Endometrial microvascular endothelial cells (primary cell): ENCODE measurements at regions not wholly inside any gene's neighbourhood (a gene's known extent, or its start where the extent isn't known, plus 50 kb on each side); places are given as distances from the start of the nearest gene placed in this dataset.

Experiments used
- in situ Hi-C: cut with HindIII; loops from 2 replicates; pipeline ENCODE4 v1.10.0; 2017; ENCODE audit warnings: low sequenced_read_pairs, low pct_unique_long_range_greater_than_20kb; ENCODE audit errors: inconsistent ontology term

DNA sequence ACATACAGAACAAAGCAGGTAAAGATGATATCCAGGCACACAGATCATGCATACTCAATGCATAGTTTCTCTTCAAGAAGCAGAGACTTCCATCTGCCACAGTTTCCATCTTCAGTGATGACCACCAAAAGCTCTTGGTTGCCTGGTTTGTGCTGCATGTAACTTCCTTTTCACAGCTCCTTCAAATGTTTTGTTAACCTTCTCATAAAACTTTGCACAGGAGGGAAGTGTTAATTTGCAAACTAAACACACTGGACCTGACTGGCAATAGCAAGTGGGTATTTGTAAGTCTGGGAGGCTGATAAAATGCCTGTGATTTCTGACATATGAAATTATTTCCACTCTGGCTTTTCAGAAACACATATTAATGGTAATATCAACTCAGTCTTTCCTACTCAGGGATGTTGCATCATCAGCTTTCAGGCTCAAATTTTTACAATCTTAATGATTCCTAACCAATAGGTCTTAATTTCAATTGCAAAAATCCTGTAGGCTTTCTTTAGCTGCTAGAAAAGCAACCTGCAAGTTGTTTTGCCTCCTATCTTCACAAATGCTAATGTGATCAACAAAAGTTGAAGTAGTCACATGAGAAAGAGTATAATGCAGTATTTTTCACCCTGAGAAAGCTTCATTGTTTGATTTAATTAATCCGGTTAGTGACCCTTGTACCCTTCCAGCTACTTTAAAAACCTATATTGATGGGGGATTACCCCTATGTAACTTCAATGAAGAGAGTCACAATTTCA, 575.6 kb downstream of the DIAPH3 start:
- in situ Hi-C loops: no loop called here

DNA sequence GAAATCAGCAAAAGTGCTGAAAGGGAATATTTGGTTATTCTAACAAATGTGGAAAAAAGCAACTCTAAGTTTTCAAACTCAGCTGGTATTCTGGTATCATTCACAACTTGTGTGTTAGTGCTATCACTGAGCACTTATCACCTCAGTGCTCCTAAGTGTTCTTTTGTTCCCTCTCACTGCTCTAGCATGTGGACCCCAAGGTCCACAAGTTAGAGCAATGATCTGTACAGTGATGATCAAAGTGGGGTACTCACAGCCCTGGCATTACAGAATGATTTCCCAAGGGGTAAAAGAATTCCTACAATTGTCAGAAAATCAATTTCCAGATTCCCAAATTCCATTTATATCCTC, 575.0 kb downstream of the DIAPH3 start:
- in situ Hi-C loops: no loop called here

DNA sequence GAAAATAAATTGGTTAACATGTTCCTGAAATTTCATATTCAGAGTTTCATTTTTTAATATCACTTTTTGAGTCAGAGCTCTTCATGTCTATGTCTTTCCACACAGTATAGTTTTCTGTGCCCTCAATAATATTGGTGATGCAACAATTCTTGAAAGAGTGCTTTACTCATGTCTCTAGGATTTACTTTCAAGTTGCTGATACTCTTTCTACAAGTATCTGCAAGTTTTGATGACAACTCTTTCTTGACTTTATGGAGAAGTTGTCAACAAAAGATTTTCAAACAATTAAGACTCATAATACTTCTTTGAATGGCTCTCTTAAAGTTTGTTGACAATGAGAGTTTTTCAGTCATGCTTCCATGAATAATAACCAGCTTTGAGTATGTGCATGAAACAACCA, 561.7 kb downstream of the DIAPH3 start:
- in situ Hi-C loops: no loop called here

DNA sequence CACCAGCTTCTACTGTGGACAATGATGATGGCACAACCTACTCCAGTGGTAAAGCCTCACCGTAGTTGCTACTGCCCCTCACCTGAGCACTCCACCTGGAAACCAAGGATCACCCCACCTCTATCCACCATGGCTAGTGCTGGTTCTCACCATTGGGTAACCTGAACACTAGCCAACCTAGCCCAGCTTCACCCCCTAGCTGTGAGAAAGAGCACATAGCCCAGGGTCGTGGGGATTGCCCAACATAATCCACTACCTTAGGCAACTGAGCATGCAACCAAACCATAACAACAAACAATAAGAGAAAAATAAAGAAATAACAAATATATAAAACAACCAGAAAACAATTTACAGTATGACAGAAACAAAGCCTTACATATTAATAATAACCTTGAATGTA, 560.1 kb downstream of the DIAPH3 start:
- in situ Hi-C loops: no loop called here

DNA sequence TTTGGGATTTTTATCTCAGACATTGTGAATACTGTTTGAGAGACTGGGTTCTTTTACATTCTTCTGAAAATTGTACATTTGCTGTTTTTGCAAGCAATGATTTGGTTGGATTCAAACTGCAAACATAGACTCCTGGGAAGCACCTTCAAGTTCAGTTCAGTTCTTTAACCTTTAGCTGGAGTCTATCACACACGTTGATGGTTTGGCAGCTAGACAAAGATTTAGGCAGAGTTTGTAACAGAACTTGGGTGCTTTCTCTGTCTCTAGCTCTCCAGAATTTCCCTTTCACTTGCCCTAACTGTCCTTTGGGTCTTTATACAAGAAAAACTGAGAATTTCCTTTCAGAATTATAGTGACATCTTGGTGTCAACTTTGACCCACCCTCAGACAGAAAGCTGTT, 556.6 kb downstream of the DIAPH3 start:
- in situ Hi-C loops: no loop called here

DNA sequence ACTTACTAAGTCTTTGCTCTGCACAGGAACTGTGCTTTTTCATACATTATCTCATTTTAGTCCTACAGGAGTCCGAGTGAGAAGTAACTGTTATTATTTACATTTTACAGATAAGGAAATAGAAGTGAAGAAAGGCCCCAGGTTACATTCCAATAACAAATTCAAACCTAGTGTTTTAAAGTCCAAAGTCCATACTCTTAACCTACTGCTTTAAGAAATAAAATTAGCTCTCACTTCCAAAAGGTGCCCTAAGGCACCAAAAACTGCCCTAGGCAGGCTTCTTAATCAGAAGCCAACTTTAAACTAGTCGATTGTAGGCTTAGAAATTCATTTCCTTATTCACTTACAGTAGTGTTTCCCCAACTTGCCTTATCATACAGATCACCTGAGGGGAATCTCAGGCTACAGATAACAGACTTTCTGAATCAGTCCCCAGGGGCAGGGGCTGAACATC, 555.9 kb downstream of the DIAPH3 start:
- in situ Hi-C loops: no loop called here

DNA sequence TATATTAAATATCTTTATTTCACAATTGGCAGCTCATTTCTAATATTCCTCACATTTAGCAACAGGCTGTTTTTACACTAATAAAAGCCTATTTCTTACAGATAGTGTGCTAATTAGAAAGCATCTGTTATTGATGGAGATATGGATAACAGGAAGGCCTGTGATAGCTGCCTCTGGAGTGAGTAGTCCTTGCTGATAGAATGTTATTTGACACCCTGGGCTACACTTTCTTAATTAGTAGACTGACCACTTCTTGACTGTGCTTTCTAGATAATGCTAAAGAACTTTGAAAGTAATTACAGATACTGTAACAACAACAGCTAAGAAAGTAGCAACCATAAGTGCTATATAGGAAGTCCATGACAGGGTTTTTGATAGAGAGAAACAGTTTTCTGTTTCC, 554.3 kb downstream of the DIAPH3 start:
- in situ Hi-C loops: no loop called here
